ENCODE measurements at regions not wholly inside any gene's neighbourhood (a gene's known extent, or its start where the extent isn't known, plus 50 kb on each side); places are given as distances from the start of the nearest gene placed in this dataset.

DNA sequence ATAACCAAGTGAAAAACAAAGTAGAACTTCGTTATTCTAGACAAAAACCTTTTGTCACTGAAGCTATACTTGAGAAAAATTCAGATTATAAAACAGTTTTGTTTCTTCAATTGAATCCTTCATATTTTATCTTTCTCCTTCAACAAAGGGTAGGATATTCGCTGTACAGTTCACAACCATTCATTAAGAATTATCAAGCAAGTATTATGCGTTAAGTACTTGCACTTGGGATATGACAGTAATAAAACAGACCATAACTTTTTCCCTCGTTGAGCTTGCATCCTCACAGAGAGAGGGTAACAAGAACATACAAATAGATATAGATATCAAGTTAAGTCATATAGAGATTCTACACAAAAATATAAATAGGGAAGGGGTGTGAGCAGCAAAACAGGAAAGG lies 61.2 kb upstream of the MEOX2 start:
- Histone ChIP-seq H3K36me3 (ENCODE audit: insufficient read depth) (no peaks in the 10 kb centered on the region), H2AFZ (no peak overlapping the region), H3K79me2 (replicated peaks; ENCODE audit: insufficient read depth) (no peaks in the 10 kb centered on the region), H3K4me3 (no peak overlapping the region), H3K4me1 (ENCODE audit: insufficient read depth) (no peaks in the 10 kb centered on the region), H3K27ac (ENCODE audit: low read depth) (no peak overlapping the region), H3K27me3 (ENCODE audit: insufficient read depth) (no peaks in the 10 kb centered on the region), H3F3A (replicated peaks; ENCODE audit: low read depth) (no peaks in the 10 kb centered on the region), H3K4me2 (no peak overlapping the region), H4K20me1 (replicated peaks; ENCODE audit: insufficient read depth) (no peaks in the 10 kb centered on the region), H3K9me2 (ENCODE audit: insufficient read depth) (no peaks in the 10 kb centered on the region)
- Mint-ChIP-seq H3K27ac (no peak overlapping the region), H3K4me3 (no peak overlapping the region), H3K27me3 (ENCODE audit: insufficient read depth, low read depth, poor library complexity) (no peaks in the 10 kb centered on the region), H3K9me3 (no peaks in the 10 kb centered on the region), H3K36me3 (ENCODE audit: low read depth) (no peaks in the 10 kb centered on the region), H3K4me1 (no peaks in the 10 kb centered on the region)
- DNase-seq (ENCODE audit: low spot score) (no peak), ATAC-seq (no peak)
- no peak for TF ChIP-seq POLR2AphosphoS5 (IDR thresholded peaks at IDR 0.05; ENCODE audit: low read depth)
- TF ChIP-seq ETS1 (IDR thresholded peaks at IDR 0.05): no peak
- TF ChIP-seq REST (IDR thresholded peaks at IDR 0.05; ENCODE audit: unreplicated experiment): no peak
- no peak for TF ChIP-seq ZNF114 (CRISPR knock-in tag; IDR thresholded peaks at IDR 0.05)
- TF ChIP-seq ZNF462 (CRISPR knock-in tag; IDR thresholded peaks at IDR 0.05): no peak
- no peak for TF ChIP-seq CTCF (conservative IDR thresholded peaks at IDR 0.05; ENCODE audit: low read depth in 2 of 2)
- TF ChIP-seq CREB1 (CRISPR knock-in tag; IDR thresholded peaks at IDR 0.05; ENCODE audit: low read depth): no peak
- no peak for TF ChIP-seq NANOG (IDR thresholded peaks at IDR 0.05; ENCODE audit: borderline replicate concordance)
- no peak for TF ChIP-seq EZH2phosphoT487 (IDR thresholded peaks at IDR 0.05; ENCODE audit: unreplicated experiment)
- no peak for TF ChIP-seq STAT1 (IDR thresholded peaks at IDR 0.05; ENCODE audit: unreplicated experiment)

Measured in GM23338 (cell line).